WERI-Rb-1 (cell line): ENCODE measurements at regions not wholly inside any gene's neighbourhood (a gene's known extent, or its start where the extent isn't known, plus 50 kb on each side); places are given as distances from the start of the nearest gene placed in this dataset.

ENCODE experiments used
- DNase-seq: peaks from one replicate; pipeline ENCODE4 v3.0.0-alpha.2; 2020
- H3K27ac ChIP-seq: fragments of 250-450 bp; sonication (Bioruptor Pico); 2 replicates; pipeline ENCODE4 v1.5.1; 2020; ENCODE audit warnings: mild to moderate bottlenecking, moderate library complexity
- H3K27me3 ChIP-seq: fragments of 250-450 bp; sonication (Bioruptor Pico); 2 replicates; pipeline ENCODE4 v1.5.1; 2021; ENCODE audit warnings: mild to moderate bottlenecking, low read depth, moderate library complexity; ENCODE audit not compliant: insufficient read depth, severe bottlenecking
- H3K36me3 ChIP-seq: fragments of 250-450 bp; sonication (Bioruptor Pico); 2 replicates; pipeline ENCODE4 v1.5.1; 2020; ENCODE audit warnings: mild to moderate bottlenecking, moderate library complexity
- H3K4me3 ChIP-seq: 2 replicates; pipeline ENCODE4 v1.5.1; 2011; ENCODE audit warnings: low read depth, mild to moderate bottlenecking, control low read depth, low read length
- H3K9me3 ChIP-seq: fragments of 250-450 bp; sonication (Bioruptor Pico); 2 replicates; pipeline ENCODE4 v1.5.1; 2021; ENCODE audit warnings: mild to moderate bottlenecking, moderate library complexity; ENCODE audit not compliant: severe bottlenecking
- CTCF ChIP-seq: IDR thresholded peaks from 2 replicates; pipeline ENCODE4 v1.5.1; 2011; ENCODE audit warnings: low read depth, mild to moderate bottlenecking, control low read depth, inconsistent platforms, low read length

- no peak for TF ChIP-seq CTCF
- no peaks in the 10 kb centered on the region for H3K36me3 ChIP-seq
- H3K27me3 ChIP-seq: no peaks in the 10 kb centered on the region
- H3K9me3 ChIP-seq: no peaks in the 10 kb centered on the region
- DNase-seq: no peak
- no peak overlapping the region for H3K27ac ChIP-seq
- no peak overlapping the region for H3K4me3 ChIP-seq
These were observed 614.4 kb upstream of the NR2F2 start for GRCh38 chr15:95715906-95716656.

GRCh38 chr15:95716708-95717107 lies 613.8 kb upstream of the NR2F2 start:
- Histone ChIP-seq H3K4me3 (no peak overlapping the region), H3K36me3 (no peaks in the 10 kb centered on the region), H3K9me3 (no peaks in the 10 kb centered on the region), H3K27ac (no peak overlapping the region), H3K27me3 (no peaks in the 10 kb centered on the region)
- DNase-seq: no peak
- no peak for TF ChIP-seq CTCF

GRCh38 chr15:95718441-95718840 lies 612.1 kb upstream of the NR2F2 start:
- no peak for TF ChIP-seq CTCF
- no peaks in the 10 kb centered on the region for H3K36me3 ChIP-seq
- no peak overlapping the region for H3K27ac ChIP-seq
- no peaks in the 10 kb centered on the region for H3K9me3 ChIP-seq
- no peak for DNase-seq
- no peaks in the 10 kb centered on the region for H3K27me3 ChIP-seq
- H3K4me3 ChIP-seq: no peak overlapping the region

GRCh38 chr15:95724908-95725633 lies 605.4 kb upstream of the NR2F2 start:
- no peaks in the 10 kb centered on the region for H3K27me3 ChIP-seq
- no peak for TF ChIP-seq CTCF
- no peaks in the 10 kb centered on the region for H3K36me3 ChIP-seq
- no peaks in the 10 kb centered on the region for H3K9me3 ChIP-seq
- H3K4me3 ChIP-seq: no peak overlapping the region
- no peak for DNase-seq
- no peak overlapping the region for H3K27ac ChIP-seq

- no peaks in the 10 kb centered on the region for H3K36me3 ChIP-seq
- H3K4me3 ChIP-seq: no peak overlapping the region
- no peak for TF ChIP-seq CTCF
- H3K9me3 ChIP-seq: no peaks in the 10 kb centered on the region
- no peaks in the 10 kb centered on the region for H3K27me3 ChIP-seq
- DNase-seq: no peak
- H3K27ac ChIP-seq: no peak overlapping the region
These were observed 603.6 kb upstream of the NR2F2 start for GRCh38 chr15:95726891-95727290.

- H3K27me3 ChIP-seq: no peaks in the 10 kb centered on the region
- no peaks in the 10 kb centered on the region for H3K36me3 ChIP-seq
- no peak overlapping the region for H3K27ac ChIP-seq
- no peak overlapping the region for H3K4me3 ChIP-seq
- no peak for DNase-seq
- TF ChIP-seq CTCF: no peak
- H3K9me3 ChIP-seq: no peaks in the 10 kb centered on the region
These were observed 596.6 kb upstream of the NR2F2 start for GRCh38 chr15:95733931-95734330.
